ENCODE measurements at regions not wholly inside any gene's neighbourhood (a gene's known extent, or its start where the extent isn't known, plus 50 kb on each side); places are given as distances from the start of the nearest gene placed in this dataset.

- TF ChIP-seq EZH2 (IDR thresholded peaks at IDR 0.05; ENCODE audit: insufficient read depth, poor library complexity, severe bottlenecking) (no peak), EZH2phosphoT487 (IDR thresholded peaks at IDR 0.05; ENCODE audit: insufficient read depth, low read depth) (no peak)
Observed at GRCh38 chr11:70853770-70854108, 398.6 kb downstream of the SHANK2 start.

All from GM23248 (cell line).